NCI-H1930 (cell line): ENCODE measurements at regions not wholly inside any gene's neighbourhood (a gene's known extent, or its start where the extent isn't known, plus 50 kb on each side); places are given as distances from the start of the nearest gene placed in this dataset.
A peak's percentile ranks its signal among the peaks of the same experiment; 100 is the strongest.

Experiments
- DNase-seq, 2 experiments: peaks; one replicate each; lab custom pipeline; 2025; lab: John Stamatoyannopoulos, UW

DNA sequence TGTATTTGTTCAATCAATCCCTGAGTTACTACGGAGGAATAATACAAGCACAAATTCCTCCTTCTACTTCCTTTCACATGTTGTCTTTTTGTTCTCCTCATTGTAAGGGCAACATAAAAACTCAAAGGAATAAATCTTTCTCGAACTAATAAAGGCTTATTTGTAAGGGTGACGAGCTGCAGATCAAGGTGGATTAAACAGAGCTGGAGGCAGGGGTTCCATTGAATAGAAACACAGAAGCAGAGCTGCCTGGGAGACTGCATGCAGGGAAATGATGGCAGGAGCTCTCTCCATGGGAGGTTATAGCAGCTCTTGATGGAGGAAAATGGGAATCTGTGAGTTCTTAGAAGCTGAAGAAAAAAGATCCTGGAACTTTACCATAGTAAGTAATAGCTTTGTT is 160.2 kb downstream of the CYYR1 start:
- no peak for DNase-seq

DNA sequence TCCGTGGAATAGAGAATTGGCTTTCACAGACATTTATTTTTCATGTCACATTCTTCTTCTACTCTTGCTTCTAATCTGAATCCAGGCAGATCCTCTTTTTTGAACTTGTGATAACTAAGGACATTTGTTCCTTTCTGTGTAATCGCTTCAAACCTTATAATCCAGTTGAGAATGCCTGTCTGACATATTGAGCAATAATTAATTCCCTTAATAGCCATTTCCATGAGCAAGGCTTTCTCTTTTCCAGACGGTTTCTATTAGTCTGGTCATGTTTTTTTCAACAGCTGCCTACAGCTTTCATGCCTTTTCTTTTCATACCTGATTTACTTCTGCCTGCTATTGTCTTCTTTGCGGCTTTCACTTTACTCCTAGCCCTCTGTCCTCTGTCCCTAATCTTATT is 163.4 kb downstream of the CYYR1 start:
- DNase-seq = no peak

DNA sequence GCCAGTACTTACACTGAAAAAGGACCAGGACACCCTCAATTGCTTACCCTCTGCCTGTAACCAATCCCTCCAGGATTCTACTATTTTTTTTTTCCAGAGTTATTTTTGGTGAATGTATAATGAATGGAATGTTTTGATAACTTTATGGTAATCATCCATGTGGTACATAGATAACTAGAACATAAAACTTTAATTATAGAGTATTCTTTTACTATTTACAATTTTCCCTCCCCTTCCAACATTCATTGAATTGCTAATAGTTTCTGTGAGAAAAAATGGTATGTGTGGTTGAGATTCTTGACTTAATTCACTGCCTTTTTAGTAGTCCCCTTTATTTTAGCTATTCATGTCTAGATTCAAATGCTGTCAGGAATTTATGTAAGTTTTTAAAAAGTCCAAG is 164.6 kb downstream of the CYYR1 start:
- no peak for DNase-seq

DNA sequence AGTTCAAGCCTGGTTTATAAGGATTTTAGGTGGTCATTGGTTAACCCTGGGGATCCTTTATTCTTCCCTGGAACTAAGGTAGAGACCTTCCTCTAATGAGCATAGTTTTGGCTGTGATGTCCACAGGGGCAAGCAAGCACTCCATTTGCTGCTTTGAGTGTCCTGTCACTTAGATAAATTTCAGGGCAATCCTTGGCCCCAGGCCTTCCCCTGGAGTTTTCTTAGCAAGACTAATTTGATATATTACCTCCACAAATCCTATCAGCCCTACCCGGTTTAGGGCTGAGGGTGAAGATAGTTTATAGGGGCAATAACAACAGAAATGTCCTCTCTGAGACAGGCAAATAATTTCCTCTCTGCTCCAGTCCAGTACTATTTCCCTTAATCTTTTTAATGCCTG is 166.6 kb downstream of the CYYR1 start:
- DNase-seq = no peak

DNA sequence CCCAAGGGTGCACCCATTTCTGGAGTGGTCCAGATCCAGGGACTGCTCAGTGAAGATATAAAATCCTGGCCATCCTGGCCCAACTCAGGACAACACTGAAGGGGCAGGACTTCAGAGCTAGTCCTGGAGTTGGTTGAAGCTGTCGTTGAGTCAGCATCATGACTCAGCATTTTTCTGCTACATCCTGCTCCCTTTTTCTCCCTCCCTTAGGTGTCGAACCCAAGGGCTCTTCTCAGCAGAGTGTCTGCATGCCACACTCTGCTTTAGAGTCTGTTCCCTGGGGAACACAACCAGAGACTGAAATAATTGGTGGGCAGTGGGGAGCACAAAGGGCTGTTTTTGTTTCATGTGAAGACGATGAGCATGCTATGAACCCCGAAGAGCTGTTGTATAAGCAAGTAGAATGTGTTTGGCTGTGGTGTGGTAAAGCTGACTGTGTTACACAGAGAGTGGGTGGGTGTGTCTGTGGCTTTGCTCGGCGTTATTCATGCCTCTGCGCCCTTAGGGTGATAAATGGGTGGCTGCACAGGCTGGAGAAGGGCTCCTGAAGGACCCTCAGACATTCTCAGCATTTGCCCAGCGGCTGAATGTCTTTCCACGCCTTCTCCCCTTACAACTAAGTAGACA is 167.2 kb downstream of the CYYR1 start:
- peak in 1 of 2 experiments; percentile 8 for DNase-seq

DNA sequence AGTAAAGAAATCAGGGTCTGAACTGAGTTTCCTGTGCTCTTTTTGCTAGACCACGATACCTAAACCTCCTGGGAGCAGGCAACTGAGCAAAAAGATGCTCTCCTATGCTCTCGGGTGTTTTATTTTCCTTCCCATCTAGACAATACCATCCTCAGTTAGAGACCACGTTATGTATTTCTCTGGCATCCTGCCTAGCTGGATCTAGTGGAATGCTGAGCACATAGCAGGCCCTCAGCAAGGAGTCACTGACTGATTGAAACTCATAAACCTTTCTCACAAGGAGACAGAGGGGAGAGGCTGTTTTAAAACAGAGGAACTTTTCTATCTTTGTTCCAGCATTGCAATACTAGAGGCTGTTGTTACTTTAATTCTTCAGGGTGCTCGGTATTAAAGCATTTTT is 168.0 kb downstream of the CYYR1 start:
- no peak for DNase-seq

DNA sequence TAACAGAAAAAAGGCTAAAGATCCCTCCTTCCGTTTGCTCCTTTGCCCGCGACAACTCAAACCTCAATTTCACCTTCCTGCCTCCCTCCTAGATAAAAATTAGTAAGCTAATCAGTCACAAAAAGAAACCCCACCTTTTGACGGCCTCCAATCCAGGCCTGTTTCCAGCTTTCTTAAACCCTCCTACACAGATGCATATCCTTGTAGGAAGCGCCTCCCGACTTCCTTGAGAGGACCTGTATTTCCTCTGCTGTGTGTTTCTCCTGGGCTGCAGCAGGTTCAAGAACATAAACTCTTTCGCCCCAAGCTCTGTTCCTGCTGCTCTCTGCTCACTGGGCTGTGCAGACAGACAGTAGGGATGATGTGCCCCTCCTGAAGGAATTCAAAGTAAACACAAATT is 168.8 kb downstream of the CYYR1 start:
- no peak for DNase-seq

DNA sequence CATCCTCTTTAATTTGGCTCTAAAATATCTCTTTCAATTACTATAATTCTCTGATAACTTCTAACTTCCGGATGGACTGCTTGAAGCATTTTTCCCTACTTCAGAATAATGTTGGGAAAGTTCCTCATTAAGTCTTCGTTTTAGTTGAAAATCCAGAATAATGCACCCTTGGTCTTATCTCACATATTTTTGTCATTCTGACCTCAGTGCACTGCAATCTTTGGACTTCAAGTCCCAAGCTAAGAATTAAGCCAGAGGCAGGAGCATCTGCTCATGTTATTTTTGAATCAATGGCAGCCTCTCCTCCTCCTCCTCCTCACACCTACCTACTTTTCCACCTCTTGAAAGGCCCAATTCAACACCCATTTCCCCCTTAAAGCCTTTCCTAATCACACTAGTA is 169.8 kb downstream of the CYYR1 start:
- no peak for DNase-seq

DNA sequence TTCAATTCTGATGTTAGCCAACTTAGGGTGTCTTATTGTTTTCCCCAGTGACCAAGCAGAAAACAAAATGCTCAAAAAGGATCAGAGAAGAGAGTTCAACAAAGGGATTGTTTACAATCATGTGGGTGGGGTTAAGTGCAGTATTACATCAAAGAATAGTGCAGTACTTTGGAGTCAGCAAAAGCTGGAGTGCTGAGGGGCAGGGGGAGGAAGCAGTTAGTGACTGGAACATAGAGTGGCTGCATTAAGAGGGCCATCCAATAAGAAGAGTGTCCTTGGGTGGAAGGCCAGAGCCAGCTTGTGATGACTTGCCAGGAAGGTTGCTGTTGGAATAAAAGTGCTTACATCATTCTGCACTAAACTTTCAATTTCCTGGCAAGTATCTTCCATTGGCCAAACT is 175.5 kb downstream of the CYYR1 start:
- no peak for DNase-seq

DNA sequence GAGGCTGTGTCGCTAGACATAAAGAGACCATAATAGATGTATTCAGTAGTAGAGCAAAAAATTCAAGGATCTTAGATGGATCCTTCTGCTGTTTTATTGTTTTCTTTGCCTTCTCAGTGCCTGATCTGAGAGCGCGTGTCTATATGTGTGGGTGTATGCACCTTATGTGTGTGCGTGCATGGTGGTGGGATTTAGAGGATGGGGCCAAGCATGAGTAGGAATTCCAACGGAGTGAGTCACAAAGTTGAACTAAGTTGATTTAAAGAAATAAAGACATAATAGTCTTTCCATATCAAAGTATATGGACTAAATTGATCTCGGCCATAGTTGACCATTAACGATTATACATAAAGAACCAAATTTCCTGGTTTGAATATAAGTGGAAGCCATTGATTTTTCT is 178.7 kb downstream of the CYYR1 start:
- no peak for DNase-seq

DNA sequence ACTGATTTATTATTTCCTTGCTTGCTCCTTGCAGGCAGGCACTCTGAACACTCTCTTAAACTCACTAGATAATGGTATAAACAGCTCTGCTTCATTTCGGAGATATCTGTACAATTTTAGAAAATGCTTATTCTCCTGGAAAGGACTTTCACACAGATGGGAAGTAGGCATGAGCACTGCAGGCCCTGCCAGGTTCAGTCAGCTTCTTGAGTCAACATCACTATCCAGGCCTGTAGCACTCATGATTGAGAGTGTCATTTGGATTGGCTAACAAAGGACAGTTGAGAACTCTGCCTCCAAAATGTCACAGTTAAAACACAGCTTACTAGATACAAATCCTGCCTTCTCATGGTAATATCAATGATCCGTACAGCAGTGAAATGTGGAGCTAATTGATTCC is 181.9 kb downstream of the CYYR1 start:
- DNase-seq = no peak

DNA sequence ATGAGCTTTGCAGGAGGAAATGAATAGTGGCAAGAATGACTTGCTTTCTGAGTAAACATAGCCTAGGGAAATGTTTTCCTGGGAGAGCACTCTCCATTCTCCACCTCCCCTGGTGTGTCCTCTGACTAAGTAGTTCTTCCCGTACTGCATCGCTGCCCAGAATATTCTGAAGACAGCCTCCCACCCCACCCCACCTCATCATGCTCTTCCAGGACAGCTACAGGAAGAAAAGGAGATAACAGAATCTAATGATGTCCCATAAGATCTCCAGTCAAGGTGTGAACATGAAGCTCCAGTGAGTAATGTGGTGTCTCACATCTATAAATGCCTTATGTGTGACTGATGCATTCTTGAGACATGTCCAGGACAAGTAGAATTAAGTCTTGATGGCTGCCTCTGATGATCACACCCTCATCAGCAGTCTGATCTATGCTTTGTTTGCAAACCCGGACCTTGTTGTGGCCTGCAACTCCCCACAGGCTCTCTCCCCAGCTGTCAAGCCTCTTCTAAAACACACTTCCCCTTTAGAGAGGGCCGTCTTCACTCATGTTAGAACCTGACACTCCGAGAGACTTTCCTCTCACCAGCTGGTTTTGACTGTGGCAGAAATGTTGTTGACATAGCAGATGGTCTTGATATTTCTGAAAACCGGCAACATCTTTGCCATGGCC is 183.0 kb downstream of the CYYR1 start:
- no peak for DNase-seq

DNA sequence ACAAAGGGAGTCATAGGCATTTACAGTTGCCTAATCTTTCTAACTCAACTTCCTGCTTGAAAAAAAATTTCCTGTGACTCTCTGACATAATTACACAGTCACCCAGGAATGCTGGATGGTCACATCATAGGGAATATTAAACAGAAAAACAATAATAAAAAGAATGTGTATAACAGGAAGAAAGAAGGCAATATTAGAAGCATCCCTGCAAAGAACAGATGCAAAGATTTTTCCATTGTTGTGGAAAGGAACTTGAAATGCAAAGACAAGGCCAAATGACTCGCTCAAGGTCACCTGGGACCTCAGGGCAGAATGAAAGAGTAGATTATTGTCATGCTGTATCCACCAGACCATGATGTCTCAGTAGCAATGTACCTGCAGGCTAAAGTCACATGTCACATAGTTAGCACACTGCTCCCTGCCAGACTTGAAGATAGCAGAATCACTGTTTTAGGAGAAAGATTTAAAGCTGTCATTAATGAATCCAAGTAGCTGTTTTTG is 184.3 kb downstream of the CYYR1 start:
- DNase-seq = no peak

DNA sequence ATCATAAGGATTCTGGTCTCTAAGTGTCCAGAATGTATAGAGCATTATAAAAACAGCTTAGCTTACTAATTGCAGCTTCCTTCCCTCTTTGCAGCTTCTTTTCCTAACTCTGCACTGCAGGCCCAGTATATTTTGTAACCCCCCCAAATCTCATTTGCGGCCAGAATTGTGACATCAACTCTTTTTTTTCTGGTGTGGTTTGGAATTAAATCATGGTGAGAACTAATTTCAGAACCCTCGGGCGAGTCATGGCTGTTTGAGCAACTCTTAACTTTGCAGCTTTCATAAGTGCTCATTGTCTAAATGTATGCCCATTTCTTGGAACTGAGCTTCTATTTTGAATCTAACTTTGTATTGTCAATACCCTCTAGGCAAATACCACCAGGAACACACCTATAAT is 187.4 kb downstream of the CYYR1 start:
- no peak for DNase-seq

DNA sequence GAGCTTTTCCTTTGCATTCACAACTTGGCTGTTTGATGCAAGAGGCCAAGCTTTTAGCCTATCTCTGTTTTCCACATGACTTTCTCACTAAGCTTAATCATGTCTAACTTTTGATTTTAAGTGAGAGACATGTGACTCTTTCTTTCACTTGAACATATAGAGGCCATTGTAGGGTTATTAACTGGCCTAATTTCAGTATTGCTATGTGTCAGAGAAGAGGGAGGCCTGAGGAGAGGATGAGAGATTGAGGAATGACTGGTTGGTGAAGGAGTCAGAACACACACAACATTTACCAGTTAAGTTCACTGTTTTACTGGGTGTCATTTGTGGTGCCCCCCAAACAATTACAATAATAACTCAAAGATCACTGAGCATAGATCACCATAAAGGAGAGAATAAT is 193.5 kb downstream of the CYYR1 start:
- DNase-seq = no peak

DNA sequence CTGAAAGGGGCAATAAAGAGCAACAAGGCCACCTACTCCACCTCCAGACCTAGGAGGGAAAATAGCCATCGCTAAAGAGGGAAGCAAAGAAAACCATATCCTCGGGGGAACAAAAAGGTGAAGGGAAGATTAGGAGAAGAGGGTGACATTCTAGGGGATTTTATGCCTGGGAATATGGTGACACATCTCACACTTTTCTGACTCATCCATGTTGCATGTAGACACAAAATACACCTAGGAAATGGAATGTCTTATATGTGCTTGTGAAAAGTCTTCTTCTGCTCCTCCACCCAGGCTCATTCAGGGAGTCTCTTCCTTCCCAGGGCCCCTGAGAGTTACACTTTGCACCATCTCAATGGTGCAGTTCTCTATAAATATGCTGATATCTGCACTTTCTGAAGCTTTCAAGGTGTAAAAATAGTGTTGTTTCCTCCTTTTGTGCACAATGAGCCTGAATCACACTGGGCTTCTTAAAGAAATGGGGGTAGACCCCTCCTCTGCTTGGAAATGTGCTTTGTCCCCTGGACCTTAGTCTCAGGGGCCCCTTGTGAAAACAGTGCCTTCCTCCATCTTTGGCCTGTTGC is 195.9 kb downstream of the CYYR1 start:
- DNase-seq = no peak

DNA sequence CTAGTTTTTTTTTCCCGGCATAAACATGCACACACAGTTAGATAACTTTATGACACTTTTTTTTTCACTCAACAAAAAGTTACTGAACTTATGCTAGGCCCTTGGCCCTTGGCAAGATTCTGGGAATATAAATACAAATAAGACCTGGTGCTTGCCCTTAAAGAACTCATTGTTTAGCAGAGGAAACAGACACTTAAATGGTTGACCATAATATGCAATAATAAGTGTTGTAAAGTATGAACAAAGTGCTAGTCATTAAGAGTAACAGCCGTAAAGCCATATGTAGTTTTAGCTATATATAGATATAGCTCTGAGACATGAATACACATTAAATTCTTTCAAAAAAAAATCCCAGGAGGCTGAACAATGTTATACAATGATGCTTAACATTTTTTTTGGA is 198.3 kb downstream of the CYYR1 start:
- no peak for DNase-seq

DNA sequence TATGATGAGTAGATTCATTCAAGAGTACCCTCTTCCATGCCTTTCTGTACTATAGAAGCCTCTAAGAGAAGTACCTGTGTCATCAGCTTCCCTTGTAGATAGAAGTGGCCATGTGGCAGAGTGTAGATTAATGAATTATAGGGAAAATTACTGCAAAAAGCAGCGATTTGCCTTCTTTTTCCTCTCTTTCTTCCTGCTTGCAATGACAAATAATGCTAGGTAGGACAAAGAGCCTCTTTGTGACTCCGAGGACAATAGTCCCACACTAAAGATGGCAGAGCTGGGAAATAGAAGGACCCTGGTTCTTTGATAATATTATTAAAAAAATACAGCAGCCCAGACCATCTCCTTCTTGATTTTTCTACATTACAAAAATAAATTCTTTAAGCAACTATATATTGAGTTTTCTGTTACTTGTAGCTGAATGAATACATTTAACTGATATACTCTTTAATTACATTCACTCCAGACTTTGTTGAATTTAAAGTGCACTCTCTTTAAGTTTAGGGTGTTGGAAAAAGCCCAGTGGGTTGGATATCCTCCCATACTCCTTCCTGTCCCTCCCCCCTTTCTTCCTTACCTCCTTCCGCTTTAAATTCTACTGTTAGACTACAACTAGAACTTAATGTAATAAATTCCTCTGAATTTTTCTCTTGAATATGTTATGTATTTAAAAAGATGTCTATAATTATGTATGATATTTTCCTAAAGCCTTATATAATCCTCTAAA is 198.2 kb upstream of the APP start:
- DNase-seq = no peak

DNA sequence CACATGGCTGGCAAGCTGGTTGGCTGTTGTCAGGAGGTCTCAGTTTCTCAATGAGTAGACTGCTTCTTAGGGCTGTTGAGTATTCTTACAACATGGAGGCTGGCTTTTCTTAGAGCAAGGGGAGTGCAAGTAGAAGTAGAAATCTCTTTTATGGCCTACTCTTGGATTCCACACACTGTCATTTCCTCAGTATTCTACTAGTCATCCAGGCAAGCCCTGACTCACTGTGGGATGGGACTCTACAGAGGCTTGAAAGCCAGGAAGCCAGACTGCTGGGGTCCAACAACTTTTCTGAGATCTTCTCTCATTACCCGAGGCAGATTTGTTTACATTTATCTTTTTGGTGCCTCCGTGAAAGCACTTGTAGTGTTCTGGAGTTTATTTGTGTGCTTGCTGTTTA is 196.2 kb upstream of the APP start:
- no peak for DNase-seq

DNA sequence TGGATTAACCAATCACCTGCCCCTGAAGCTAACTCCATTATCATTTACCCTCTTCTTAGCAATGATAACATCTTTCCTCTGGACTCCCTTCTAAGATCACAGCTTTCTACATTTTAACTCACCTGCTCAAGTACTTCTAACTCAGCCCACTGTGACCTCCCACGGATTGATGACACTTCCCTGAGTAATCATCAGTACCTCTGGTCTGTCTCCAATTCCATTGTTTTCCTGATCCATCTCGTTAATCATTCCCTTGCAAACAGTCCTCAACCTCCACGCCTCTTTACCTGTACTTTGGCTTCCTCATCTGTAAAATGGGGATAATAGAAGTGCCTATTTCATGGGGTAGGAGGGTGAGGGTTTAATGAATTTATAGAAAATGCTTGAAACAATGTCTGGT is 195.3 kb upstream of the APP start:
- DNase-seq = no peak

DNA sequence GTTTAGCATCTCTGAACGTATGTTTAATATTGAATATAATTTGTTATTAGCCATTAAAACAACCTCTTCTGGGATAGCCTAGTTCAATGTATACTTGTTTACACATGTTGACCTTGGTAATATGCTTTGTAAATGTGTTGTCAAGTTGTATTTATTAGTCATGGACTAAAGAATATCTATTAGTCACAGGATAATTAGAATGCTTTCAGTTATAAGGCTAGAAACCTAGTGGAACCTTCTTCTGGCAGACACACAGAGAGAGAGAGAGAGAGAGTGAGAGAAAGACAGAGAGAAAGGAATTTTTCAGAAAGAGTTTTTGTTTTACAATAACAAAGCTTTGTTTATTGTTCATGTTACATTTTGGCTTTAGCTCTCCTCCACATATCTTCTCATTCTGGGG is 181.1 kb upstream of the APP start:
- DNase-seq = no peak

DNA sequence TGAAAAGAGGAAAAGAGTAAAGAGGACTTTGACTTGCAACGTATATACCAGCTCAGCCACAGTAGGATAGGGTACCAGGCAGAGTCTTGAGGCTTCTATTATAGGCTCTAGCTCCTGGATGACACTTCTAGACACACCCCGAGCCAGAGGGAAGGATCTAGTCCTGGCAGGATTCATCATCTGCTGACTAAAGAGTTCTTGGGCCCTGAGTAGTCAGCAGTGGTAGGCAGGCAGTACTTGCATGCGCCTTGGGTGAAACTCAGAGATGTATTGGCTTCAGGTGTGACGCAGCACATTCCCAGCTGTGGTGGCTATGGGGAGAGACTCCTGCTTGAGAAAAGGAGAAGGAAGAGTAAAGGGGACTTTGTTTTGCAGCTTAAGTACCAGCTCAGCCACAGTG is 162.3 kb upstream of the APP start:
- no peak for DNase-seq
